ENCODE measurements at regions not wholly inside any gene's neighbourhood (a gene's known extent, or its start where the extent isn't known, plus 50 kb on each side); places are given as distances from the start of the nearest gene placed in this dataset.

GRCh38 chr10:90195288-90195840, 494.0 kb downstream of the KIF20B start:
- H3K36me3 ChIP-seq (ENCODE audit: control insufficient read depth, insufficient read depth, low read length), result no peaks in the 10 kb centered on the region
- H3K27me3 ChIP-seq (replicated peaks; ENCODE audit: control insufficient read depth, insufficient read depth, low read length), result no peaks in the 10 kb centered on the region
- no peak overlapping the region for H3K4me3 ChIP-seq (replicated peaks; ENCODE audit: low read depth, low read length)
- TF ChIP-seq CTCF (IDR thresholded peaks at IDR 0.05; ENCODE audit: insufficient read depth, low read length, poor library complexity, severe bottlenecking), result no peak
- no peak for DNase-seq (ENCODE audit: extremely low read depth, insufficient read length)

GRCh38 chr10:90197766-90198165, 496.4 kb downstream of the KIF20B start:
- Histone ChIP-seq H3K4me3 (replicated peaks; ENCODE audit: low read depth, low read length) (no peak overlapping the region), H3K27me3 (replicated peaks; ENCODE audit: control insufficient read depth, insufficient read depth, low read length) (no peaks in the 10 kb centered on the region), H3K36me3 (ENCODE audit: control insufficient read depth, insufficient read depth, low read length) (no peaks in the 10 kb centered on the region)
- DNase-seq (ENCODE audit: extremely low read depth, insufficient read length), result no peak
- no peak for TF ChIP-seq CTCF (IDR thresholded peaks at IDR 0.05; ENCODE audit: insufficient read depth, low read length, poor library complexity, severe bottlenecking)

- TF ChIP-seq CTCF (IDR thresholded peaks at IDR 0.05; ENCODE audit: insufficient read depth, low read length, poor library complexity, severe bottlenecking), result no peak
- Histone ChIP-seq H3K4me3 (replicated peaks; ENCODE audit: low read depth, low read length) (no peak overlapping the region), H3K36me3 (ENCODE audit: control insufficient read depth, insufficient read depth, low read length) (no peaks in the 10 kb centered on the region), H3K27me3 (replicated peaks; ENCODE audit: control insufficient read depth, insufficient read depth, low read length) (no peaks in the 10 kb centered on the region)
- no peak for DNase-seq (ENCODE audit: extremely low read depth, insufficient read length)
Observed at GRCh38 chr10:90199093-90199492, 497.7 kb downstream of the KIF20B start.

GRCh38 chr10:90199513-90199912, 498.1 kb downstream of the KIF20B start:
- no peaks in the 10 kb centered on the region for H3K27me3 ChIP-seq (replicated peaks; ENCODE audit: control insufficient read depth, insufficient read depth, low read length)
- no peaks in the 10 kb centered on the region for H3K36me3 ChIP-seq (ENCODE audit: control insufficient read depth, insufficient read depth, low read length)
- DNase-seq (ENCODE audit: extremely low read depth, insufficient read length), result no peak
- TF ChIP-seq CTCF (IDR thresholded peaks at IDR 0.05; ENCODE audit: insufficient read depth, low read length, poor library complexity, severe bottlenecking), result no peak
- no peak overlapping the region for H3K4me3 ChIP-seq (replicated peaks; ENCODE audit: low read depth, low read length)

- H3K4me3 ChIP-seq (replicated peaks; ENCODE audit: low read depth, low read length), result no peak overlapping the region
- DNase-seq (ENCODE audit: extremely low read depth, insufficient read length), result no peak
- no peak for TF ChIP-seq CTCF (IDR thresholded peaks at IDR 0.05; ENCODE audit: insufficient read depth, low read length, poor library complexity, severe bottlenecking)
- no peaks in the 10 kb centered on the region for H3K27me3 ChIP-seq (replicated peaks; ENCODE audit: control insufficient read depth, insufficient read depth, low read length)
- H3K36me3 ChIP-seq (ENCODE audit: control insufficient read depth, insufficient read depth, low read length), result no peaks in the 10 kb centered on the region
Observed at GRCh38 chr10:90204131-90204955, 503.0 kb downstream of the KIF20B start.
